ENCODE measurements at regions not wholly inside any gene's neighbourhood (a gene's known extent, or its start where the extent isn't known, plus 50 kb on each side); places are given as distances from the start of the nearest gene placed in this dataset.
"Not testable (repeated sequence)": the region's sequence is repeated elsewhere in the genome, so short reads cannot be mapped to it uniquely, and the experiment has no call there.

- not testable (repeated sequence) for TF ChIP-seq CTCF (conservative IDR thresholded peaks at IDR 0.05; ENCODE audit: low read depth in 2 of 2); JUNB (IDR thresholded peaks at IDR 0.05; ENCODE audit: unreplicated experiment); EZH2 (IDR thresholded peaks at IDR 0.05; ENCODE audit: low read depth, unreplicated experiment); POLR2AphosphoS5 (IDR thresholded peaks at IDR 0.05; ENCODE audit: low read depth)
Measured at GRCh38 chr20:28593383-28593782, 2664.1 kb upstream of the DEFB115 start.

Data from GM23338 (cell line).